HG02970 (cell line): ENCODE measurements at regions not wholly inside any gene's neighbourhood (a gene's known extent, or its start where the extent isn't known, plus 50 kb on each side); places are given as distances from the start of the nearest gene placed in this dataset.

ENCODE experiments used
- ATAC-seq: cut with Tn5 transposase; IDR thresholded peaks from one replicate; pipeline ENCODE4 v1.9.1; 2021; ENCODE audit warnings: mild to moderate bottlenecking, moderate library complexity, moderate number of reproducible peaks; ENCODE audit not compliant: unreplicated experiment, low FRiP score

DNA sequence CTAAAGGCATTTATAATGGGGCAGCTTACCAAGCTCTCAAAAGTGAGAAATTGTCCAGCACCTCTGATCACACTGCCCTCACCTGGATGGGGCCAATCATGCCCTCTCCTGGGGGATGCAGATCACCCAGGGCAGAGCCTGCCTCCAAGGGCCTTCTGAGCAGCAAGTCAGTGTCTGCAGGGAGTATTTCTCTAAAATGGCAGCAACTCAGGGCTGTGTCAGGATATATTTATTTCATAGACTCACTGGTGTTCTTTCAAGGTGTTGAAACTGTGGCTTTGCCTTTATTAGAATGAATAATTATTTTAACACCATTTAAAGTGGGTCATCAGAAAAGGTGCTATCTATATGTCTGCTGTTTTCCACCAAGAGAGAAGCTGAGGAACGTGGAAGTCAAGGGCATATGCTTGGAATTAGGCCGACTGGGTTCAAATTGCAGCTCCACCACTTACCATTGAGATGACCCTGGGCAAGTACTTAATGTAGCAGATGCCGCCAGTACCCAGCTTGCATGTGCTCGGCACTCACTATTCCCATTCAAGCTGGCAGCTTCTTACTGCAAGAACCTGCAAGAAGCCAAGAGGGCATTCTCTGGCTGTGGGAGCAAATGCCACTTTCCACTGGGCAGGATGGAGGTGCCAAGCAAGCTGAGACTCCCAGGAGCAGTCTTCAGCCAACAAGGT is 590.0 kb downstream of the BCOR start:
- no peak for ATAC-seq

DNA sequence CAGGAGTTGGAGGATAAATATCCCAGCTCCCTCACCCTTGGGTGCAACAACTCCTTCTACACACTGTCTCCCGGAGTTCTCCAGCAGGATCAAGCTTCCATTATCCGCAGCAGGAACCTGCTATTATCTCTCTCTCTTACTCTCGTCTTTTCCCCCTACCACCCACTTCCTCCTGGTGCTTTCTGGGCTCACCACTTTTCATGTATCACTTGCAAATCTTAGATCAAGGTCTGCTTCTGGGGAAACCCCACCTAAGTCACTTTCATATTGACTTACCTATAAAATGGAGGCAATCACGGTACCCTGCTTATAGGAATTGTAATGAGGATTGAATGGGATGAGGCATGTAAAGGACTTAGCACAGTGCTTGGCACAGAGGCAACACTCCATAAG is 589.5 kb downstream of the BCOR start:
- no peak for ATAC-seq

DNA sequence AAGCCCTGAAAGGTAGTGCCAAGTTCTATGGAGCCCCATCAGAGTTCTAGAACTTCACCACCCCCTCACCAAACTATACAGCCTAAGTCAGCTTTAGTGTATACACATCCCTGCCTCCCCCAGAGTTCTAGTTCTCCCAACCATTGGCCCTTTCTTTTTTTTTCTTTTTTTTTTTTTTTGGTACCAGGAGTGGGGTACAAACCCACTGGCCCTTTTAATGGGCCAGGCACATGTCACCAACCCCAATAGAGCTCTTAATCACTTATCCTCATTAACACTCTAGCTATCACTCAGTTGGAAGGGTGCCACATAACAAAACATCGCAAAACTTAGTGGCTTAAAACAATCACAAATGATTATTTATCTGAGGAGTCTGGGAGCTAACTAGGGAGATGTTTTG is 588.6 kb downstream of the BCOR start:
- no peak for ATAC-seq

DNA sequence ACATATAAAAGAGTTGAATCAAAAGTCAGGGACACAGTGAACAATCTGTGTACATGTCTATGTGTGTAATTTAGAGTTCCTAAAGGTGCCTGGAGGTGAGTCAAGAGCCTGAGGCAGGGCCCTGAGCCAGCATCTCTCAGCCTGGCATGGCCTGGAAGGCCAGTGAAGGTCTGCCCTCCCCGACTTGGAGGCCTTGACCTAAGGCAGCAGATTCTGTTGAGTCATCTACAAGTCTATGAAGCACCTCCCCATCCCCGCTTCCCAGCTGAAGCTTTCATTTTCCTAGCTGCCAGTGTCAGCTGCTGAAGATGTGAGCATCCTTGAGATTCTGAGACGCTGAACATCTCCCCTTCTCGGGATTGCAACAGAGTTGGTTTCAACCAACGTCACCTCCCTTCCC is 583.9 kb downstream of the BCOR start:
- no peak for ATAC-seq

DNA sequence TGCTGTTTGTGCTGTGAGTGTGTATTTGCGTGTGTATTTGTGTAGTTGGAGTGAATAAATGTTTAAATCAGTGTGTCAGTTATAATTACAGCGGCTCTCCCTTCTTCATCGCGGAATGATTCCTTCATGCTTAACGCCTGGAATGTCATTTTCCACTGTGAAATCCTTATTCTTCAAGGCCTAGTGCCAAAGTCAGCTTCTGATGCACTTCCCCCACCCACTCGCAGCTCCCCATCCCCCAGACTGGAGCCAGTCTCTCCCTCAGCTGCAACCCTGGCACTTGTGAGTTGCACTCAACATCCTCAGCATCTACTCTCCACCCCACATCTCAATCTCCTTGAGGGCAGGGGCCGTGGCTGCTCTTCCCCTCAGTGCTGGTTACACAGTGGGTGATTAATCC is 583.0 kb downstream of the BCOR start:
- ATAC-seq: no peak

DNA sequence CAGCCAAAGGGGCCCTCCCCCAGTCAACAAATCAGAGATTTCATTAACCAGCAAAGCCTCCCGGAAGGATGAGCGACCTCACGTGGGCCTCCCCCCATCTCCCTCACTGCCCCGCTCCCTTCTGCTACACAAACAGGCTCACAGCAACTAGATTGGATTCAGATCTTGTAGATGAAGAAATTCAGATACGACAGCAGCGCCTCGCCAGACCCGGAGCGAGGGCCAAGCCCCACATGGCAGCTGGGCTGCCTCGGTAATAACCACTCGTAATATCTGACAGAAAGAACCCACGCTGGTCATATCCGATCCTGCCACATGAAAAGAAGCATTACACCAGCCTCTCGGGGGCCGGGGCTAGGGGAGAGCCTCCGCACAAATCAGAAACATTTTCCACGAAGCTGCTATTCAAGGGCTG is 581.3 kb downstream of the BCOR start:
- no peak for ATAC-seq

DNA sequence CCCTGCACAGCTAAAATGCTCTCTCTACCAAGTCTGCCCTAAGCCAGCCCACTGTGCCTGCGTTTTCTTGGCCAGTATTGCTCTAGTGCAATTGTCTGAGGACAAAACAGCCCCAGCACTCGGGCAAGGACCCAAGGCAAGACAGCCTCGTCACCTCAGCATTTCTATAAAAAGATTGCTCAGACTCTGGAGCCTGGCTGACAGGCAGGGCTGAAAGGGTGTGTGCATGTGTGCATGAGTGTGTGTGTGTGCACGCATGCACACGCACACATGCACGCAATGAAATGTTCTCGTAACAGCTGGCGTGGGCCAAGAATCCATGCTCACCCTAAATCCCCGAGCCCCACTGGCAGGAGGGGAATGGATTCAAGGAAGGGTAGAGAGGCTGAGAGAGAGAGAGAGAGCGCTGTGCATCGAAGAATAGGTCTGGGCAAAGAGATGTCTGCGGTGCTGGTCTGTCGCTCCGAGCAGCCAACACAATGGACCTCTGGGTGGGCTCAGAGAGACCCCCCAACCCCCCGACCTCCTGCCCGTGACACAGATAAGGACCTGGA is 579.2 kb downstream of the BCOR start:
- ATAC-seq: no peak

DNA sequence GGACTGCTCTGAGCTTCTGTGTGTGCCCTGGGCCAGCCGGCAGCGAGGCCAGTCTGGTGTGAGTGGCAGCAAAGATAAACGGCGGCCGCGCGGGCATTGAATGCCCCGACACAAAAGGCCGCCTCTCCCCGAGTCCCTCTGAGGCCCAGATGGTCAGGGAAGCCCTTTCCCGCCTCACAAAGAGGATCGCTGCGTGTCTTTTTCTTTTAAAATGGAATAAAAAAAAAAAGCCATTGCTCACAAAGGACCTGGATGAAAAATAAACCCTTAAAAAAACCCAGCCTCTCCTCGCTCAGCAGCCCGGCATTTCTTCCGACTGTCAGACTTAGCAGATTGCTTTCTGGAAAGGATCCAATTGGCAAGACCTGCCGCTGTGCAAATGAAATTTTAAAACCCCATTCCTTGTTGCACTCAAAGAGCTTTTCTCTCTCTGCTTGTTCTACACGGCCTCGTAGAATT is 578.7 kb downstream of the BCOR start:
- no peak for ATAC-seq

DNA sequence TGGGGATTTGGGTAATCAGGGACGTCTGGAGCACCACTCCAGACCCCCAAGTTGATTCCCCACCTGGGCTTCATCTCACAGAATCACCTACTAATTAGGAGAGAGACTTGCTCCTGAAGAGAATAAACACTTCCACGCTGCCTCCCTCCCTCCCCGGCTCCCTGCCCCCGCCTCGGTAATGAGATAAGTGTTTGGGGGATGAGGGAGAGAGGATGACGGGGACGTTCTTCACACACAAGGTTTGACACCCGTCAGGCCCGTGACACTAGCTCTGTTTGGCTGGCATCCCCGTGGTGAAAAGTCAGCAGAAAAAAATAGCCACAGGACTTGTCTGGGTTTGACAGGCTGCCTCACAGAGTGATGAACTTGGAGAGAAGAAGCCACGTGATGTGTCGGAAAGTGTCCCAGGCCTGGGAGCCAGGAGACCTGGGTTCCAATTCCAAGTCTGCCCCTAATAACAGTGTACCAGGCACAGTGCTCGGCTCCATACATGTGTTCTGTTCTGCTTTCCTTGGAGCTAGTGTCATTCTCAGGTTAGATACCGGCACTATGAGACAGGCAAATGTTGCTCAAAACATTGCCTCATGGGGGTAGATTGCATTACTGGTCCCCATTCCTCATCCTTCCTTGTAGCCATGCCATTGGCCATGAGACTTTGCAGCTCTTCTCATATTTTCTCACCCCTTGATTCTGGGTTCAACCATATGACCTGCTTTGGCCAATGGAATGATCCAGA is 578.0 kb downstream of the BCOR start:
- no peak for ATAC-seq

DNA sequence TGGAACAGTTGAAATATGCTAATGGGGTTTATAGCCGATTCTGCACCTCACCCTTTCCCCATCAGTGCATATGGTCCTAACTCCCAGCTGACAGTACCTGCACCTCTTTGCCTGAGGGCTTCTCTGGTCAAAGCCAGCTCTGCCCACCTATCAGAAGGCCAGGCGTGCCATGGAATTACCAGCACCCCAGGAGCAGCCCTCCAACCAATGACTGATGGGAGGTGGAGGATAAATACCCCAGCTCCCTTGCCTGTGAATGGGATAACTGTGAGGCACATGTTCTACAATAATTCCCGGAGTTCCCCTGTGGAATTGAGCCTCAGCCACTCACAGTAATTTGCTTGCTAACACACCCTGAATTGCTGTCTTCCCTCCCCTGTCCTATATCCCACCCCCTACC is 572.0 kb downstream of the BCOR start:
- no peak for ATAC-seq

DNA sequence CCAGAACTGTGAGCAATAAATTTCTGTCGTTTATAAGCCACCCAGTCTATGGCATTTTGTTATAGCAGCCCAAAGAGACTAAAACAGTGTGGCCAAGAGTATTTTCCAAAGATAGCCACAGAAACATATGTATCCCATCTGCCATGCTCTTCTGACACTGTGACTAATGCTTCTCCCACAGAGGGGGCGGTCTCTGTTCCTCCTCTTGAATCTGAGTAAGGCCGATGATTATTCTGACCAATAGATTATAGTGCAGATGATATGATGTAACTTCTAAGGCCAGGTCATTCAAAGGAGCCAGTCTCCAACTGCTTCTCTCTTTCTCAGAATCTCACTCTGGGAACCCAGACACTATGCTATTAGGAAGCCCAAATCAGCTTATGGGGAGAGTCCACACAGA is 570.7 kb downstream of the BCOR start:
- no peak for ATAC-seq

DNA sequence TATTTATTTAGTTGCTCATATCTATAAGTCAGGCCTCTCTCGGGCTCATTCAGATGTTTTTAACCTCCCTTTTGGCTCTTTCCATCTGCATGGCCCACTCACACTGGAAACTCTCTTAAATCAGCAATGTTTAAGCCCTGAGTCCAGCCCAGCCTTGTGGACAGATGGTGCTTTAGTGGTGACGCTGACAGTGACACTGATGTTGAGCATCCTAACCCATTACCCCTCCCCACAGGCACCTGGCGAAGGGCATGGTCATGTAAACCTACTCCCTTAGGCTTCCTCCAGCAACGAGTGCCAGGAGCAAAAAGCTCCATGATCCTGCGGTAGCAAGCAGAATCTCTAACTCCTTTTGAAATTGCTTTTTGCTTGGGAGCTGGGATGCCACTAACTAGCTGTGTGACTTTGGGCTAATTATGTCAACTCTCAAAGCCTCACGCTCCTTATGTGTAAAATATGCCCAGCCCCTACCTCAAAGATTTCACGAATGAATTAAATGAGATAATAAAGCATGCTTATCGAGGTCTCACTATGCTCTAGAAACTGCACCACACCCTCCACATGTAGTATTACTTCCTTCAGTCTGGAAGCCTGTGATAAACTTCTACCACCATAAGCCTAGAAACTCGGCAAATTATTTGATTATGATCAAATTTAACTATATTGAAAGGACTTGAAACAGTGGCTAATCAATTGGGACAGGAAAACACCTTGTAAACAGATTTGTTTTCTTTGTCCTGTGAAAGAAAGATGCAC is 569.4 kb downstream of the BCOR start:
- no peak for ATAC-seq

DNA sequence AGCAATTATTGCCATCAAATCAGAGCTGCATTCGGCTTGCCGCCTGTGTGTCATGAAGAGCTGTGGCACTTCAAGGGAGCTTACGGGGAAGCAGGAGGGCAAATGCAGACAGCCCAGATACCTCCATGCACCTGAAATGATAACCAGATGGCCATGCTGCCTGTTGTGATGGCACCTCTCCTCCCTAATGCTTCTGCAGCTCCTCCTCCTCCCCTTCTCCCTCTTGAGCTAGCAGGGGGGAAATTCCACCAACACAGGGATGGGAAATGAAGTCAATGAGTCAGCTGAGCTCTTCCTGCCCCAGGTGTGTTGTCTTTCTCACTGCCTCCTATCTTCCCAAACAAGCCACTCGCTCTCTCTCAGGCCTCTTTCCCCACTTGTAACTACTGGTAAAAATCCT is 565.0 kb downstream of the BCOR start:
- no peak for ATAC-seq

DNA sequence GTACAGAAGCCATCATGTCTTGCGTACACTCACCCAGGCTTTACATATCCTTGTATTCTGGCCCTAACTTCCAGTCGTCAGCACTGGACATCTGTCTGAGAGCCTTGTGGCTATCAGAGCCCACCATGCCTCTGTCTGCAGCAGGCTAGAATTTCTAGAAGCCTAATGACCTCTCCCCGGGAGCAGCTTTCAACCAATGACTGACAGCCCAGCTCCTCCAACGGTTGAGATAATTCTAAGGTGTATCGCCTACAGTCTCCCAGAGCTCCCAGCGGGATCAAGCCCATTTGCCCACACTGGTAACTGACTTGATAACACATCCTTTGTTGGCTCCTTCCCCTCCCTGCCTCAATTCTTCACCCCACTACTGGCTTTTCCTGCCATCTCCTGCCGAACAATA is 562.8 kb downstream of the BCOR start:
- ATAC-seq: no peak

DNA sequence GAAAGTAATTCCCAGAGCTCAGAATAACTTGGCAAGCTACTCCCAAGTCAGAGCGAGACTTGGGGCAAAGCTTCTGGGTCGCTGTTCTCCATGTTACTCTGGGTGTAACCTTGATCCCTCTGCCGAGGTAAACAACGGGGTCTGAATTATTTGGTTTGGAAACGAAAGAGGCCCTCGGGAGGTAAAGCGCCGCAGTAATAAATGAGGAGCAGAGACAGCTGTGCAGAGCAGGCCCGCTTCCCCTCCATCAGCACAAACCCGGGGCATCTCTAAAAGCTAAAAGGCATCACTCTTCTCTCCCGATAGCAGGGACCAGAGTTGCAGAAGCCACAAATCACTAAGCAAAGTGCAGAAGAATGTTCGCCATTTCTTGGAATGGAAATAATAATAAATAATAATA is 561.5 kb downstream of the BCOR start:
- no peak for ATAC-seq

DNA sequence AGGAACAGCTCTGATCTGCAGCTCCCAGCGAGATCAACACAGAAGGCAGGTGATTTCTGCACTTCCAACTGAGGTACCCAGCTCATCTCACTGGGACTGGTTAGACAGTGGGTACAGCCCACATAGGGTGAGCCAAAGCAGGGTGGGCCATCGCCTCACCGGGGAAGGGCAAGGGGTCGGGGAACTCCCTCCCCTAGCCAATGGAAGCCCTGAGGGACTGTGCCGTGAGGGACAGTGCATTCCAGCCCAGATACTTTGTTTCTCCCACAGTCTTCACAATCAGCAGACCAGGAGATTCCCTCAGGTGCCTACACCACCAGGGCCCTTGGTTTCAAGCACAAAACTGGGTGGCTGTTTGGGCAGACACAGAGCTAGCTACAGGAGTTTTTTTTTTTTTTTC is 555.9 kb downstream of the BCOR start:
- ATAC-seq: no peak

DNA sequence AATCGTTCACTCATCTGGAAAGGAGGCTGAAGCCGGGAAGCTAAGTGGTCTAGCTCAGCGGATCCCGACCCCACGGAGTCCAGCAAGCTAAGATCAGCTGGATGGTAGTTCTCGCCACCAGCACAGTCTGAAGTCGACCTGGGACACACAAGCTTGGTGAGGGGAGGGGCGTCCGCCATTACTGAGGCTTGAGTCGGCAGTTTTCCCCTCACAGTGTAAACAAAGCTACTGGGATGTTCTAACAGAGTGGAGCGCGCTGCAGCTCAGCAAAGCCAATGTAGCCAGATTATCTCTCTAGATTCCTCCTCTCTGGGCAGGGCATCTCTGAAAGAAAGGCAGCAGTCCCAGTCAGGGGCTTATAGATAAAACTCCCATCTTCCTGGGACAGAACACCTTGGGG is 555.4 kb downstream of the BCOR start:
- no peak for ATAC-seq

DNA sequence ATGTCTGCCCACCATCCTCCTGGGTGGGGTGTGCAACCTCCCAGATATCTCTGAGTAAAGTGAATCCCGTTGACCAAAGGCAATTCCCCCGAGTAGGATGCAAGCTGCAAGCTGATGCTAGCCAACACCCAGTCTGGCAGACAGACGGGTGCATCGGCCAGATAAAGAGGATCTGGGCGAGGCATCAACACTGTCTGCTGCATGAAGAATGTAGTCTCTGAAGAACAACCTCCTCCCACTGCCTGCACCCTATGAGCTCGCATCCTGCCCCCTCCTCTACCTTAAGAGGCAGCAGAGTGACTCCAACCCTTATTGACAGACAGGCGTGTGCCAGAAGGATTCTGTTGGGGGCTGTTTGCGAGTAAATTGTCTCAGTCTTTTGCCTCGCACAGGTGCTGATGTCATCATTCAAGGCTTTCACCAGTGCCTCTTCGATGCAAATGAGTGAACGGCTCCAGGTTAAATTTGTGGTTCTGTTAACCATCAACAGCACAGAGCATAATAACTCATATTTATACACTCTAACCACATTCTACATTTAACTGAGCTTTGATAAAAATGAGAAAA is 546.9 kb downstream of the BCOR start:
- no peak for ATAC-seq

DNA sequence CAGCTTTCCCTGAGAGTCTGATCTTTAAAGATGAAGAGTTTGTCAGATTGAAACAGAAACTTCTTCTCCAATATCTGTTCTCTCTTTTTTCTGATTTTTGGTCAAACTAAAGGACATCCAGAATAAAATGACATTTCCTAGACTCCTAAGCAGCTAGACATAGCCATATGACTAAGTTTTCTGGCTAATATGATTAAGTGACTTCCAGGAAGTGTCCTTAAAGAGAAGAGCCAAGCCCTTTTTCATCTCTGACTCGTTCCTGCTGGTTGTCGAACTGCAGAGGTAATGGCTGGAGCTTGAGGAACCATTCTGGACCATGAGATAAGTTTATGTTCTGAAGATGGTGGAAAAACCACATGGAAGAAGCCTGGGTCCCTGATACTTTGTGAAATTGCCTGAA is 546.0 kb downstream of the BCOR start:
- ATAC-seq: no peak

DNA sequence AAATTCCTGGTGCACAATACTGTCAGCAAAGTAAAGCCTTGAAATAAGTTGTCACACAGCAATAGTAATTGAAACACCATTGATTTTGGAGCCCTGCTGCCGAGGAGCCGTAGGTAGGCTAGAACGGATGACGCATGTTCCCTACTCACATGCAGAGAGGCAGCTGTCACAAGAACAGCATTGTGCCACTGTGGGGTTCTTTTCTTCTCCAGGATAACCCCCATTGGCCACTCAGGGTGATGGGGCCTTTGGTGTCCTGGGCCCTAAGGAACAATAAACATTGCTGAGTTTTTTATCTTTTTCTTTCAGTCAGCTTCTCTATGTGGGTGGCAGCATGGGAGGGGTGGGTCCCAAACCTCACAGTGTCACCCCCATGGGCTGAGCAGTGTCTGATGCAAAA is 542.3 kb downstream of the BCOR start:
- no peak for ATAC-seq

DNA sequence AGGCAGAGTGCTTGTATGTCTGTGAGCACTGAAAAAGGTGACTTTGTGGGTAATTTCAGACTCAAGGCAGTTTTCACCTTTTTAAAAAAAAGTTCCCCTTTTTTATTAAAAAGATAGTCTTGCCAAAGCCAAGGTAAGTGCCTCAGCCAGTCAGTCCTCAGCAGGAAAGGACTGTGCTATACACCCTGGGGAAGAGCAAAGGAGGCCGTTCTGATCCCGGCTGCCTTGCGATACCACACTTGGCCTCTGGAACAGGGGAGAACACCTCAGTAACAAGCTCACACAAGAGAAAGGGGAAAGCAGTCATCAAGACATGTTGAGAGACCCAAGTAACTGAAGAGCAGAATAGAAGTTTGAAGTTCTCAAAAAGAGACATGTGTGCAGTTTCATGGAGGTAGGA is 541.7 kb downstream of the BCOR start:
- no peak for ATAC-seq
